GM18517 (cell line): ENCODE measurements at regions not wholly inside any gene's neighbourhood (a gene's known extent, or its start where the extent isn't known, plus 50 kb on each side); places are given as distances from the start of the nearest gene placed in this dataset.
"Not testable (repeated sequence)": the region's sequence is repeated elsewhere in the genome, so short reads cannot be mapped to it uniquely, and the experiment has no call there.

ENCODE experiments used
- ATAC-seq: cut with Tn5 transposase; IDR thresholded peaks from one replicate; pipeline ENCODE4 v1.9.1; 2021; ENCODE audit warnings: mild to moderate bottlenecking, moderate library complexity; ENCODE audit not compliant: unreplicated experiment

GRCh38 chr7:113622796-113623195 lies 296.0 kb downstream of the PPP1R3A start:
- ATAC-seq, result no peak

GRCh38 chr7:113610572-113610971 lies 308.2 kb downstream of the PPP1R3A start:
- ATAC-seq, result no peak

- ATAC-seq, result no peak
Measured at GRCh38 chr7:113608782-113609181, 310.0 kb downstream of the PPP1R3A start.

- no peak for ATAC-seq
Measured at GRCh38 chr7:113606325-113606724, 312.5 kb downstream of the PPP1R3A start.

- ATAC-seq, result not testable (repeated sequence)
Measured at GRCh38 chr7:113600428-113600827, 318.4 kb downstream of the PPP1R3A start.

- not testable (repeated sequence) for ATAC-seq
Measured at GRCh38 chr7:113593455-113593854, 325.4 kb downstream of the PPP1R3A start.

- not testable (repeated sequence) for ATAC-seq
Measured at GRCh38 chr7:113592924-113593323, 325.9 kb downstream of the PPP1R3A start.

GRCh38 chr7:113582471-113582870 lies 336.3 kb downstream of the PPP1R3A start:
- ATAC-seq, result no peak

- not testable (repeated sequence) for ATAC-seq
Measured at GRCh38 chr7:113563257-113563656, 355.6 kb downstream of the PPP1R3A start.

GRCh38 chr7:113562801-113563200 lies 356.0 kb downstream of the PPP1R3A start:
- ATAC-seq, result no peak

- no peak for ATAC-seq
Measured at GRCh38 chr7:113562242-113562641, 356.6 kb downstream of the PPP1R3A start.

GRCh38 chr7:113561446-113561845 lies 357.4 kb downstream of the PPP1R3A start:
- ATAC-seq, result no peak

GRCh38 chr7:113550966-113551365 lies 367.8 kb downstream of the PPP1R3A start:
- no peak for ATAC-seq

- ATAC-seq, result peak; percentile 58
Measured at GRCh38 chr7:113548561-113548960, 370.2 kb downstream of the PPP1R3A start.

- ATAC-seq, result peak; percentile 69
Measured at GRCh38 chr7:113548137-113548536, 370.7 kb downstream of the PPP1R3A start.

GRCh38 chr7:113521468-113521867 lies 397.3 kb downstream of the PPP1R3A start:
- ATAC-seq, result no peak

- ATAC-seq, result no peak
Measured at GRCh38 chr7:113519472-113519871, 399.3 kb downstream of the PPP1R3A start.

- no peak for ATAC-seq
Measured at GRCh38 chr7:113504691-113505090, 386.3 kb upstream of the SMIM30 start.

- no peak for ATAC-seq
Measured at GRCh38 chr7:113504142-113504541, 385.8 kb upstream of the SMIM30 start.

GRCh38 chr7:113496586-113496985 lies 378.2 kb upstream of the SMIM30 start:
- ATAC-seq, result not testable (repeated sequence)

GRCh38 chr7:113494797-113495566 lies 376.6 kb upstream of the SMIM30 start:
- ATAC-seq, result not testable (repeated sequence)

- no peak for ATAC-seq
Measured at GRCh38 chr7:113491305-113491704, 373.0 kb upstream of the SMIM30 start.
